MCF 10A (cell line): ENCODE measurements at regions not wholly inside any gene's neighbourhood (a gene's known extent, or its start where the extent isn't known, plus 50 kb on each side); places are given as distances from the start of the nearest gene placed in this dataset.

Source experiments
- BruUV-seq: library from RNA; stranded (reverse); fragments of 400-500 nt; replicated peaks from 2 replicates; lab custom pipeline; 2021; lab: Mats Ljungman, UMichigan
- CTCF ChIA-PET: fragments of 300-600 bp; sonication (Branson Sonifier 250); formaldehyde crosslinking; extraction: SDS; loops from one replicate; lab custom pipeline; 2021; ENCODE audit warnings: antibody characterized with exemption, inconsistent platforms; lab: Yijun Ruan, JAX
- POLR2A ChIA-PET: fragments of 300-600, 350-650 bp; sonication (Branson Sonifier 250); formaldehyde crosslinking; extraction: SDS; loops from one replicate; lab custom pipeline; 2020; ENCODE audit warnings: antibody characterized with exemption, inconsistent platforms; lab: Yijun Ruan, JAX
- DNase-seq: peaks from one replicate; pipeline ENCODE4 v3.0.0-alpha.2; 2018; ENCODE audit not compliant: unreplicated experiment
- H3K27ac Mint-ChIP-seq: one replicate; pipeline ENCODE4 v1.8.0; 2022; ENCODE audit warnings: mild to moderate bottlenecking, low read depth, mixed read lengths; ENCODE audit not compliant: unreplicated experiment
- H3K27me3 Mint-ChIP-seq: one replicate; pipeline ENCODE4 v1.8.0; 2022; ENCODE audit warnings: mixed read lengths; ENCODE audit not compliant: insufficient read depth, unreplicated experiment
- H3K36me3 Mint-ChIP-seq: one replicate; pipeline ENCODE4 v1.8.0; 2022; ENCODE audit warnings: mild to moderate bottlenecking, moderate library complexity, mixed read lengths; ENCODE audit not compliant: insufficient read depth, unreplicated experiment
- H3K4me1 Mint-ChIP-seq: one replicate; pipeline ENCODE4 v1.8.0; 2022; ENCODE audit warnings: mixed read lengths; ENCODE audit not compliant: insufficient read depth, unreplicated experiment
- H3K4me3 Mint-ChIP-seq: one replicate; pipeline ENCODE4 v1.8.0; 2022; ENCODE audit warnings: mild to moderate bottlenecking, moderate library complexity, mixed read lengths; ENCODE audit not compliant: unreplicated experiment
- H3K9me3 Mint-ChIP-seq: one replicate; pipeline ENCODE4 v1.8.0; 2022; ENCODE audit warnings: mixed read lengths; ENCODE audit not compliant: unreplicated experiment
- intact Hi-C: fragments of 100-400 bp; cut with micrococcal nuclease; formaldehyde crosslinking; loops from 2 replicates; pipeline ENCODE4 v1.14.1; 2022
- TF ChIP-seq, protein P1 (sequence below): fragments of 200-600 bp; IDR thresholded peaks from one replicate; pipeline ENCODE4 v1.8.0; 2022; ENCODE audit warnings: antibody characterized with exemption, mild to moderate bottlenecking; ENCODE audit not compliant: unreplicated experiment

DNA sequence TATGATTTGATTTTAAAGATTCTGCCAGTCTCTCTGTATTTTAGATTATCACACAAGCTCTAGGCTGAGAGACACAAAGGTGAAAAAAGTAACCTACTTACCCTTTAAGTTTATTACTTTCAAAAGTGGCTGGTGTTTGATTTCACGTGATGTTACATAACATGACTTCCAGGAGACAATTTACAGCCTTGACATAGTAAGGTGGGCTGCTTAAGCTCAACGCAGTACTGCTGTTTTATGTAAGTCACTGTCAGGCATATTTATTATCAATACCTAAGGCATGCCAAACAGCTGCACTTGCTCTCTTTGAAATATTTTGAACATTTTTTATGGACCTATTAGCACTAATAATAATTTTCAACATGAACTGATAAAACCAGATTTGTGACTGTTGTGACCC is 451.5 kb upstream of the FAM241A start:
- Mint-ChIP-seq H3K9me3 (no peaks in the 10 kb centered on the region), H3K27ac (no peak overlapping the region), H3K36me3 (no peaks in the 10 kb centered on the region), H3K4me3 (no peak overlapping the region), H3K27me3 (peaks cover 85% of the 10 kb centered on the region), H3K4me1 (peaks cover 9% of the 10 kb centered on the region)
- intact Hi-C loops = no loop called here
- ChIA-PET CTCF (no interaction called here), POLR2A (no interaction called here)
- TF ChIP-seq, protein P1, sequence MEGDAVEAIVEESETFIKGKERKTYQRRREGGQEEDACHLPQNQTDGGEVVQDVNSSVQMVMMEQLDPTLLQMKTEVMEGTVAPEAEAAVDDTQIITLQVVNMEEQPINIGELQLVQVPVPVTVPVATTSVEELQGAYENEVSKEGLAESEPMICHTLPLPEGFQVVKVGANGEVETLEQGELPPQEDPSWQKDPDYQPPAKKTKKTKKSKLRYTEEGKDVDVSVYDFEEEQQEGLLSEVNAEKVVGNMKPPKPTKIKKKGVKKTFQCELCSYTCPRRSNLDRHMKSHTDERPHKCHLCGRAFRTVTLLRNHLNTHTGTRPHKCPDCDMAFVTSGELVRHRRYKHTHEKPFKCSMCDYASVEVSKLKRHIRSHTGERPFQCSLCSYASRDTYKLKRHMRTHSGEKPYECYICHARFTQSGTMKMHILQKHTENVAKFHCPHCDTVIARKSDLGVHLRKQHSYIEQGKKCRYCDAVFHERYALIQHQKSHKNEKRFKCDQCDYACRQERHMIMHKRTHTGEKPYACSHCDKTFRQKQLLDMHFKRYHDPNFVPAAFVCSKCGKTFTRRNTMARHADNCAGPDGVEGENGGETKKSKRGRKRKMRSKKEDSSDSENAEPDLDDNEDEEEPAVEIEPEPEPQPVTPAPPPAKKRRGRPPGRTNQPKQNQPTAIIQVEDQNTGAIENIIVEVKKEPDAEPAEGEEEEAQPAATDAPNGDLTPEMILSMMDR = no peak
- BruUV-seq = no TSS peak
- DNase-seq = no peak

DNA sequence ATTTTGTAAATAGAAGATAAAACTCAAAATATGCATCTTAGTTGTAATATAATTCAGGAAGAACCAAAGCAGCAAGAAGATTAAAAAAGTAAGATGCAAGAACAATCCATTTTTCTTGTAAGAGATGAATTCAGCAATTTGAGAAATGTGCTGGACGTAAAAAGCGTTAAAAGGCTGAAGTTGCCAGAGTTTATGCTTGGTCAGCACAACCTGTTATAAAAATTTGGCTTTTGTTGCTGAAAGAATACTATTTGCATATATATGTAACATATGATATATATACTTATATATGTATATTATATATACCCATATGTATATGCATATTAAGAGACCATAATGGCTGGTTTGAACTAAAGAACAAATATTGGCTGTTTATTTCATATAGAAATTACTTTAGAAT is 449.6 kb upstream of the FAM241A start:
- Mint-ChIP-seq H3K4me3 (no peak overlapping the region), H3K36me3 (no peaks in the 10 kb centered on the region), H3K27ac (no peak overlapping the region), H3K4me1 (no peaks in the 10 kb centered on the region), H3K9me3 (no peaks in the 10 kb centered on the region), H3K27me3 (peaks cover 82% of the 10 kb centered on the region)
- intact Hi-C loops = no loop called here
- DNase-seq = no peak
- TF ChIP-seq, protein P1 = no peak
- ChIA-PET POLR2A (no interaction called here), CTCF (no interaction called here)
- no TSS peak for BruUV-seq

DNA sequence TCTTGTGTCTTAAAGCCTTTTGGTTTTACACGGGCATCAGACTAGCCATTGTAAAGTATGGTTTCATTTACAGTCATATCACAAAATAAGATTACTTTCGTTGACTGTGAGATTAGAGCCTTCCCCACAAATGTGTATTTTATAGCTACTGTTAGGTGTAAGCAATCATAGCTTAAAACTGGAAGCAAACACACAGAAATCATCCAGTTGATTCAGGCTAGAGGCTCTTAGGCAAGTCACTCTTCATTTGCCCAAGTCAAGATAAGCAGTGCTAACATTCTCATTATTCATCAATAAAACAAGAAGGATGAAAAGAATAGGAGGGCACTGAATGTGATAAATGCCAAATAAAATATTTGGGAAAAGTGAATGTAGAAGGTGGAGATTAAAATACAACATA is 448.7 kb upstream of the FAM241A start:
- no peak for DNase-seq
- Mint-ChIP-seq H3K4me3 (no peak overlapping the region), H3K4me1 (no peaks in the 10 kb centered on the region), H3K27ac (no peak overlapping the region), H3K36me3 (no peaks in the 10 kb centered on the region), H3K27me3 (peaks cover 84% of the 10 kb centered on the region), H3K9me3 (no peaks in the 10 kb centered on the region)
- ChIA-PET CTCF (interaction anchor here (0.7 kb wide), 1 partner anchor 10 kb away, joined by 4 read pairs; no protein-coding TSS in a partner anchor), POLR2A (no interaction called here)
- BruUV-seq = no TSS peak
- TF ChIP-seq, protein P1 = no peak
- intact Hi-C loops = no loop called here

DNA sequence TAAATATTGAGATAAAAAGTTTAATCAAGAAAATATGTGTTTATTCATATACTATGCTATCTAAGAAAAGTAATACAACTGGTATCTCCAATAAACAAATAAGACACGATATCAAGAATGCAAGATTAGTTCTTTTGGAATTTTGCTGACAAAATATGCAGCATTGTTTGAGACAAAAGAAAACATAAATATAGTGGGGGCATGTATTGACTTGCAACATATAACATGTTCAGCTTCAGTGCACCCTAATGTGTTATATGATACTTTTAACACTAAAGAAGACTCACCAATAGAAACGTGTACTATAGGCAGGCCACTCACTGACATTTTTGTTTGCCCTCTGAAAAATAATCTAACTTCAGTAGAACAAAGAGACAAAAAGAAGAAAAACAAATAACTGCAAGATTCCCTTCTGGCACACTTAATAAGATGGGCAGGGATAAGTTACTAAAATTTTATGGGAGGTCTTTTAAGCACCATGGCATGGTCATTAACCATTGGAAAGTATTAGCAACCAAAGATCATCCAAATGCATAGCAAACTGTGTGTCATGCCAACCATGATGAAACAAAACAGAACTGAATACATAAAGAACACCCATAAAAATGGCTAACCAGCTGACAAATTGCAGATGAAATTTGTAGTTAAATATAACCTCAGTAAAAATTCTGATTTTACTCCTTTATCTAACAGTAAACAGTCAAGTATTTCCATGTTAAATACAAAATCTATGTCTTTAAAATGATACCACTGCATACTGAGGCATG is 447.9 kb upstream of the FAM241A start:
- Mint-ChIP-seq H3K27ac (no peak overlapping the region), H3K27me3 (peaks cover 80% of the 10 kb centered on the region), H3K9me3 (no peaks in the 10 kb centered on the region), H3K4me1 (no peaks in the 10 kb centered on the region), H3K36me3 (no peaks in the 10 kb centered on the region), H3K4me3 (no peak overlapping the region)
- TF ChIP-seq, protein P1 = no peak
- ChIA-PET CTCF (no interaction called here), POLR2A (no interaction called here)
- intact Hi-C loops = no loop called here
- no TSS peak for BruUV-seq
- DNase-seq = no peak
